ENCODE measurements at regions not wholly inside any gene's neighbourhood (a gene's known extent, or its start where the extent isn't known, plus 50 kb on each side); places are given as distances from the start of the nearest gene placed in this dataset.
A peak's percentile ranks its signal among the peaks of the same experiment; 100 is the strongest.

DNA sequence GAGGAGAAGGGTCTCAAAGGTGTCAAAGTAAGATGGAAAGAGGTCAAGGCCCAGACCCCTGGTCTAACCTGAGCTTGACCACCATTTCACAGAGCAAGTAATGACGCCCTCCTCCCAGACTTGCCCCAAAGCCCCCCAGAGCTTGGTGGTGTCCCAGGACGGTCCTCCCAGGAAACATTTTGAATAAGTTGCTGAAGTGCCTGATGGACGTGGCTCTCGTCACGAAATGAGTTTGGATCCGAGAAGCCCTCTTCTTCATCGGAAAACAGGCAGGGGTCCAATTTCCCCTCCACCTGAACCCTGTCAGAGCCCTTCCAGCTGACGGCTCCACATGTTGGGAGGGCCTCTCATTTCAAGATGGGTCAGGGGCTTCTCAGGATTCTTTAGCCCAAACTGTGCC is 54.5 kb upstream of the TPM4 start:
- Mint-ChIP-seq H3K36me3 (ENCODE audit: low read depth) (no peaks in the 10 kb centered on the region), H3K27me3 (no peaks in the 10 kb centered on the region), H3K4me1 (ENCODE audit: low read depth) (no peaks in the 10 kb centered on the region), H3K4me3 (no peak overlapping the region), H3K9me3 (no peaks in the 10 kb centered on the region), H3K27ac (no peak overlapping the region)
- peaks cover 0 to 3% of the 10 kb centered on the region in 2 experiments for H3K9me3 ChIP-seq (ENCODE audit: control insufficient read depth in 1 of 2, insufficient read depth in 1 of 2, low read length in 2 of 2)
- no peaks in the 10 kb centered on the region for H3K27me3 ChIP-seq (ENCODE audit: control insufficient read depth in 1 of 2, insufficient read depth in 2 of 2, low read length in 2 of 2)
- ChIA-PET CTCF (no interaction called here), POLR2A (no interaction called here)
- no peaks in the 10 kb centered on the region for H3K4me1 ChIP-seq (ENCODE audit: insufficient read depth, low read length)
- no peak overlapping the region for H3K27ac ChIP-seq (ENCODE audit: low read depth in 1 of 2, low read length in 2 of 2)
- TF ChIP-seq CTCF (IDR thresholded peaks at IDR 0.05): no peak
- no peaks in the 10 kb centered on the region for H3K36me3 ChIP-seq (ENCODE audit: insufficient read depth, low read length)
- ATAC-seq (ENCODE audit: poor library complexity) (no peak), DNase-seq (no peak)
- intact Hi-C loops (cut with DNase I, micrococcal nuclease): no loop called here
- H3K4me3 ChIP-seq (ENCODE audit: low read length): no peak overlapping the region

GRCh38 chr19:16022251-16022650 is 54.0 kb upstream of the TPM4 start:
- no peak overlapping the region for H3K27ac Mint-ChIP-seq
- H3K36me3 ChIP-seq (ENCODE audit: insufficient read depth, low read length): no peaks in the 10 kb centered on the region
- H3K4me3 ChIP-seq (ENCODE audit: low read length): no peak overlapping the region
- intact Hi-C loops (cut with DNase I, micrococcal nuclease): no loop called here
- DNase-seq (peak in 2 of 14 experiments; percentile 9 to 21), ATAC-seq (ENCODE audit: poor library complexity) (no peak)
- H3K4me1 Mint-ChIP-seq (ENCODE audit: low read depth): no peaks in the 10 kb centered on the region
- CTCF ChIA-PET: no interaction called here
- TF ChIP-seq CTCF (IDR thresholded peaks at IDR 0.05): no peak
- no peaks in the 10 kb centered on the region for H3K9me3 Mint-ChIP-seq
- no peak overlapping the region for H3K4me3 Mint-ChIP-seq
- H3K9me3 ChIP-seq (ENCODE audit: control insufficient read depth in 1 of 2, insufficient read depth in 1 of 2, low read length in 2 of 2): peaks cover 0 to 3% of the 10 kb centered on the region in 2 experiments
- no peaks in the 10 kb centered on the region for H3K36me3 Mint-ChIP-seq (ENCODE audit: low read depth)
- H3K27me3 Mint-ChIP-seq: no peaks in the 10 kb centered on the region
- no peaks in the 10 kb centered on the region for H3K27me3 ChIP-seq (ENCODE audit: control insufficient read depth in 1 of 2, insufficient read depth in 2 of 2, low read length in 2 of 2)
- no peaks in the 10 kb centered on the region for H3K4me1 ChIP-seq (ENCODE audit: insufficient read depth, low read length)
- POLR2A ChIA-PET: no interaction called here
- H3K27ac ChIP-seq (ENCODE audit: low read depth in 1 of 2, low read length in 2 of 2): no peak overlapping the region

DNA sequence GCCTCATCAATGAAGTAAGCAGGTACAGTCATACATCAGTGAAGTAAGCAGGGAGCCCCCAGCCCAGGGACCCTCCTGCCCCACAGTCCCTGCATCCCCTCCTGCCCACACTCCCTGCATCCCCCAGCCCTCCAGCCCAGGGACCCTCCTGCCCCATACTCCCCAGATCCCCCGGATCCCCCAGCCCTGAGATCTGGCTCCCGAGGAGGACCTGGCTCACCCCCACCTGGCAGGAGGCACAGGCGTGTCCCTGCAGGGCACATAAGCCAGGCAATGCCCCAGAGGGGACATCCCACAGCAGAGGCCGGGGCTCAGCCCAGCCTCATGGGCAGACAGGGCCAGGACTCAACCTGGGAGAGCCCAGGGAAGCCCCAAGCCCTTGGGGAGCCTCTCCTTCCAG is 53.6 kb upstream of the TPM4 start:
- Mint-ChIP-seq H3K36me3 (ENCODE audit: low read depth) (no peaks in the 10 kb centered on the region), H3K9me3 (no peaks in the 10 kb centered on the region), H3K27ac (no peak overlapping the region), H3K4me1 (ENCODE audit: low read depth) (no peaks in the 10 kb centered on the region), H3K27me3 (no peaks in the 10 kb centered on the region), H3K4me3 (no peak overlapping the region)
- no peak overlapping the region for H3K27ac ChIP-seq (ENCODE audit: low read depth in 1 of 2, low read length in 2 of 2)
- ChIA-PET POLR2A (no interaction called here), CTCF (no interaction called here)
- ATAC-seq (ENCODE audit: poor library complexity) (no peak), DNase-seq (peak in 2 of 14 experiments; percentile 6 to 30)
- no peaks in the 10 kb centered on the region for H3K27me3 ChIP-seq (ENCODE audit: control insufficient read depth in 1 of 2, insufficient read depth in 2 of 2, low read length in 2 of 2)
- H3K4me3 ChIP-seq (ENCODE audit: low read length): no peak overlapping the region
- no peak for TF ChIP-seq CTCF (IDR thresholded peaks at IDR 0.05)
- H3K4me1 ChIP-seq (ENCODE audit: insufficient read depth, low read length): no peaks in the 10 kb centered on the region
- peaks cover 0 to 3% of the 10 kb centered on the region in 2 experiments for H3K9me3 ChIP-seq (ENCODE audit: control insufficient read depth in 1 of 2, insufficient read depth in 1 of 2, low read length in 2 of 2)
- intact Hi-C loops (cut with DNase I, micrococcal nuclease): no loop called here
- no peaks in the 10 kb centered on the region for H3K36me3 ChIP-seq (ENCODE audit: insufficient read depth, low read length)

Data from CD4-positive, alpha-beta T cell (primary cell).